GM12874 (cell line): ENCODE measurements at regions not wholly inside any gene's neighbourhood (a gene's known extent, or its start where the extent isn't known, plus 50 kb on each side); places are given as distances from the start of the nearest gene placed in this dataset.

Experiments used
- CTCF ChIP-seq: IDR thresholded peaks from 2 replicates; pipeline ENCODE4 v1.5.1; 2011; ENCODE audit warnings: low read depth, mild to moderate bottlenecking, control low read depth, low read length, moderate library complexity; ENCODE audit not compliant: insufficient read depth

GRCh38 chr9:73470766-73471165, 319.1 kb downstream of the ANXA1 start:
- no peak for TF ChIP-seq CTCF

- no peak for TF ChIP-seq CTCF
These were observed 322.4 kb downstream of the ANXA1 start for GRCh38 chr9:73474002-73474600.

- TF ChIP-seq CTCF = no peak
These were observed 323.0 kb downstream of the ANXA1 start for GRCh38 chr9:73474625-73475024.

GRCh38 chr9:73494894-73495293, 343.2 kb downstream of the ANXA1 start:
- no peak for TF ChIP-seq CTCF

- TF ChIP-seq CTCF = no peak
These were observed 346.1 kb downstream of the ANXA1 start for GRCh38 chr9:73497796-73498195.

GRCh38 chr9:73515216-73515615, 363.6 kb downstream of the ANXA1 start:
- TF ChIP-seq CTCF = no peak

GRCh38 chr9:73523391-73523790, 371.7 kb downstream of the ANXA1 start:
- TF ChIP-seq CTCF = no peak
